Activated CD4-positive, alpha-beta T cell treated with anti-CD3 and anti-CD28 coated beads, Interleukin-2, amount 50 U/mL, for 1 hour (primary cell): ENCODE measurements at regions not wholly inside any gene's neighbourhood (a gene's known extent, or its start where the extent isn't known, plus 50 kb on each side); places are given as distances from the start of the nearest gene placed in this dataset.

Source experiments
- DNase-seq: peaks from one replicate; pipeline ENCODE4 v3.0.0-alpha.2; 2020

- no peak for DNase-seq
These were observed 1180.6 kb upstream of the AUTS2 start for GRCh38 chr7:68417659-68418058.

- DNase-seq, result no peak
These were observed 1177.7 kb upstream of the AUTS2 start for GRCh38 chr7:68420342-68421192.

GRCh38 chr7:68421712-68422111 lies 1176.6 kb upstream of the AUTS2 start:
- no peak for DNase-seq

DNA sequence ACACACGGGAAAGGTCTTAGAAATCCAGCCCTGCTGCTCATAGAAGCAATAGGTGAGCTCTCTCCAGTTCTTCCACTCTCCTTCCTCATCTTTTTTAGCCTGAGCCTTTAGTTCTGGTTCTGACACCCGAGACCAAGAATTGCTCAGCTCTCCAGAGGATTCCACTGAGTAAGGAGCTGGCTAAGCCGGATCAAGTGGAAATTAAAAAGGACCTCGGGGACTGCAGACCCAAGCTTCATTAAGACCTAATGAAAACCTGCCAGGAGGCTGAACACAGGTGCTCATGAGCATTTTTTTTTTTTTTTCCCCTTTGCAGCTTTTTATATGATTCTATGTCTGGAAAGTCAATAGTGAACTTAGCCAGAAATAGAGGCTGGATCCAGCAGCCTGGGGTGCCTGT lies 1176.0 kb upstream of the AUTS2 start:
- no peak for DNase-seq

- DNase-seq, result no peak
These were observed 1174.9 kb upstream of the AUTS2 start for GRCh38 chr7:68423356-68423755.

DNA sequence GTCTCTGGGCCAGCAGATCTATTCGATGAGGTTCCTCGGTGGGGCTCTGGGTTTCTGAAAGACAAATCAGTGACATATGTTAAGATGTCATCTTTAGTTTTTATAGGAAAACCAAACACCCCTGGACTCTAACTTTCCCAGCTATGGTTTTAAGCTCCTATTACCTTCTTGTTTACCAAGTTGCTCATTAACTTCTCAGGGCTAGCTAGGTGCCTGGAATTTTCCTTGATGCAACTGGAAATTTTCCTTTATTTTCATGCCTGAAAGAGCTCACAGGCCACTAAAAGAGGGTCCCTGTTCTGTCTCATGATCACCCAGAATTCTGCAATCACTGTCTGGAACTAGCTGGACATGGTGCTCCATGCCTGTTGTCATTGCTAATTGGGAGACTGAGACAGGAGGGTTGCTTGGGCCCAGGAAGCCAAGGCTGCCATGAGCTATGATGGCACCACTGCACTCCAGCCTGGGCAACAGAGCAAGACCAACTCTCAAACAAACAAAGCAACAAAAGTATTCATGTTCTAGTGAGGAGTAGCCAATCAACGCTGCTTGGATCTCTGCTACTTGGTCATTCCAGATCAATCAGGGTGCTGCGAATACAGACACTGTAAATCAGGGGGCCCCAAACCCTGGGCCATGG lies 1173.5 kb upstream of the AUTS2 start:
- no peak for DNase-seq

- no peak for DNase-seq
These were observed 1172.9 kb upstream of the AUTS2 start for GRCh38 chr7:68425377-68425776.

GRCh38 chr7:68429411-68430117 lies 1168.7 kb upstream of the AUTS2 start:
- no peak for DNase-seq

DNA sequence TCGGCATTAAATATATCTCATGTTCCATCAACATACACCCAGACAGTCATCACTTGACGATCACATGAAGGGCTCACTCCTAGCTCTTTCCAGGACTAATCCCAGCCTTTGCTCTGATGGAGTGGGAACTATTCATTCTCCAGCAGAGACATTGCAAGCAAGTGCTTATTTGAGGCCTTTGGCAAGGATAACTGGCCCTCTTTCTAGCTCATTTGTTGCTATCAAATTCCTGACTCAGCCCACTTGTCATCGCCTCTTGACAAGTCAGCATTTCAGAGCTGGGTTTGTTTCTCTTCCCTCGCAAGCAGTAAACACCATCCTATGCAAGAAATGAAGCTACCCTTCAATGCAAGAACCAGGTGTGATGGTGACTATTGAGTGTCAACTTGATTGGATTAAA lies 1165.7 kb upstream of the AUTS2 start:
- DNase-seq, result no peak

DNA sequence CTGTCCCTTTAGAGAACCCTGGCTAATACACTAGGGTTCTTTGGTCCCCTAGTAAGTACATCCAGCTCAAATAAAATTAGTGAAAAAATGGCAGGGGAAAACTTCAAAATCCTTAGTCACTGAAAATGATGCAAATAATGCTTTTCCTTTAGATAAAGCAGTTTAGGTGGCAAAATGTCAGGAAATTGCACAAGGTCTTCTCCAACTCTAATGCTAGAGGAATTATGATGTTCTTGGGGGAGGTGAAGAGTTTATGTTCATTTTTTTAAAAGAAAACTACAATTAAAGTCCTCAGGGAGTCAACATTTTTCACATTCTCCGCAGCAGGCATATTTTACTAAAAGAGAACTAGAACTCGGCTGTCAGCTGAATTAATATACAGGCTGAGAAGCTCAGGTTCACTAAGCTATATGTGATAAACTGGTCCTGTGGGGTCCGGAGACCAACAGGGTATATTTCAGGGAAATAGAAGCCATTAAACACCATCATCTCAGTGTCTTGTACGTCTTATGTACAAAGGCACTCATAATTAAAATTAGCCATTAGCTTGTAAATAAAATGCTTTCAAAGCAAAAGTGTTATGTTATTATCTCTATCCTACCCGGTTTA lies 1164.7 kb upstream of the AUTS2 start:
- DNase-seq, result no peak

DNA sequence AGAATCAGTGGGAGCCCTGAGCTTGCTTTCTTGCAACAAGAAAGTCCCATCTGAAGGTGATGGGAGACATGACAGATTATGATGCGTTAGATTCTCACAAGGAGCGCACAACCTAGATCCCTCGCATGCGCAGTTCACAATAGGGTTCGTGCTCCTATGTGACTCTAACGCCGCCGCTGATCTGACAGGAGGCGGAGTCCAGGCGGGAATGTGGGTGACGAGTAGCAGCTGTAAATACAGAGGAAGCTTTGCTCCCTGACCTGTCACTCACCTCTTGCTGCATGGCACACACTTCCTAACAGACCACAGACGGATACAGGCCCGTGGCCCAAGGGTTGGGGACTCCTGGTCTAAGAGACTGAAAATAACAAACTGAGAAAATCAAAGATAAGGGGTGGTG lies 1163.4 kb upstream of the AUTS2 start:
- peak; percentile 1 for DNase-seq

DNA sequence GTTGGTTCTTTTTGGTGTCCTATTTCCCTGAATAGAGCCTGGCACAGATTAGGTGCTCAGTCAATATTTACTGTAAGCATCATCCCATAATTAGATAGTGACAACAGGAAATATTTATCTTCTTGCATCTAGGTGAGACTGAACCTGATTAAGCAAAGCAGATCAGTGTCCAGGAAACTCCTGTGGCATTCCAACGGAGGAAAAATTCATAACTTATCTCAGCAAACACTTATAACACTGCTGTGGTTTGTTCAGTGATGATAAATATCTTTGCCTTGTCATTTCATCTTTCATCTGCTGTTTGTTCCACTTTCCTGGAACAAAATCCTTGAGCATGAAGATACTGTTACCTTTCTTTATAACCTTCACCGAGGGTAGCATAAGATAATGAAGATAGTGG lies 1160.3 kb upstream of the AUTS2 start:
- no peak for DNase-seq

GRCh38 chr7:68438811-68439210 lies 1159.5 kb upstream of the AUTS2 start:
- DNase-seq, result no peak

DNA sequence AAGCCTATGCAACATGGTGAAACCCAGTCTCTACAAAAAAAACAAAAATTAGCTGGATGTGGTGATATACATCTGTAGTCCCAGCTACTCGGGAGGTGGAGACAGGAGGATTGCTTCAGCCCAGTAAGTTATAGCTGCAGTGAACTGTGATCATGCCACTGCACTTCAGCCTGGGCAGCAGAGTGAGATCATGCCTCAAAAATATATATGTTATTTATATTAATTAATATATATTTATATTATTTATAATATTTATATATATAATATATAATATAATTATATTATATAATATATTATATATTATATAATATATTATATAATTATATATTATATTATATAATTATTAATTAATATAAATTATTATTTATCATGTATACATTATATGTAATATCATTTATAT lies 1158.4 kb upstream of the AUTS2 start:
- DNase-seq, result no peak

GRCh38 chr7:68440866-68441265 lies 1157.4 kb upstream of the AUTS2 start:
- DNase-seq, result no peak

DNA sequence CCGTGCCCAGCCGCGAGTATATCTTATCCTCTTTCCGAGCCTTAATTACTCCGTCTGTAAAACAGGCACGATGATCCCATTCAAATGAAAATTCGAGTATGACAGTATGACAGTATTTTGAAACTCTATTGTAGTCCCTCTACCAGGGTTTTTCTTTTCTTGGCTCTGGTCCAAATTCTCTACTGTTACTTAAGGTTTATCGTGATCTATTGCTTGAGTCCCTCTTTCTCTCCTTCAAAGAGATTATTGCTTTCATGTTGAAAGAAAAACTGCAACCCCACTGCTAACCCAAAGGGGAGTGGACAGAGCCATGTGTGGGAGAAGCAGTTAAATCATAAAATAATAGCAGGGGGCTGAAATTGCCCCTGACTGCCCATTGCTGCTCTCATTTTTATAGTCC lies 1156.6 kb upstream of the AUTS2 start:
- no peak for DNase-seq

DNA sequence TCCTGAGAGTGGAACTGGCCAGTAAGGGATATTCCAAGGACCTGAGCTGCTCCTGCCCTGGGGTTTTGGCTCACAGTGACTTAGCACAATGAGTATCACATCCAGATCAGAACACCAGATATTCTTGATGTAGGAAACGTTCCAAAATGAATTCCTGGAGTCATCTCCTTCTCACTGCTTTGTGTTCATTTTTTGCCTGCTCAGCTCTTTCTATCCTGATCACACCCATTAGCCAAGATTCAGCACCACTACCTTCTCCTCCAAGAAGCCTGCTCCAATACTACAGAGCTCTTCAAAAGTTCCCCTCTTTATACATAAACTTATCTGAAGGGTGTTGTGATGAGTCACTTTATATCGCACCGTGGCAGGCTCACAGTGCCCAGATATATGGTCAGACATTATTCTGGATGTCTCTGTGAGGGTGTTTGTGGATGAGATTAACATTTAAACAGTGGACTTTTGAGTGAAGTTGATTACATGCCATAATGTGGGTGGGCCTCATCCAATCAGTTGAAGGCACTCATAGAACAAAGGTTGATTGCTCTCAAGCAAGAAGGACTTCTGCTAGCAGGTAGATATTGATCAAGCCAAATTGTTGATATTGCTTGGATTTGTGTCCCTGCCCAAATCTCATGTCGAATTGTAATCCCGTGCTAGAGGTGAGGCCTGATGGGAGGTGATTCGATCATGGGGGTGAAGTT lies 1155.2 kb upstream of the AUTS2 start:
- no peak for DNase-seq

GRCh38 chr7:68444042-68444441 lies 1154.2 kb upstream of the AUTS2 start:
- no peak for DNase-seq

- no peak for DNase-seq
These were observed 1153.3 kb upstream of the AUTS2 start for GRCh38 chr7:68444956-68445355.

- DNase-seq, result no peak
These were observed 1152.1 kb upstream of the AUTS2 start for GRCh38 chr7:68446183-68446582.

GRCh38 chr7:68449099-68449498 lies 1149.2 kb upstream of the AUTS2 start:
- DNase-seq, result no peak

DNA sequence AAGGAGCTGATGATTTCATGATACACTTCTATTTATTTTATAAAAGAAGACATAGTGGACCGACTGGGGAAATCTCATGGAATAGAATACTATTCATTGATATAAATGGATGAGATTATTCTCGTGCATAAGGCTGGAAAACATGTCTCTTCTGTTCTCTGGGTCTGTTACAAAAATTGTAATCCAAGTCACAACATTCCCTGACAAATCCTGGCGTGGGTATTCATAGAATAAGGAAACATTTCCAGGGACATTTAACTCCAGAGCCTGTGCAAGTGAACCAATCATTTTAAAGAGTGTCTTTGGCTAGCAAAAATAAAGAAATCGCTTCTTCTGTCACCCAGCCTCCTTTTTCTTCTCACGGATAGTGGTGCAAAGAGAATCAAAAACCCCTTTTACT lies 1148.5 kb upstream of the AUTS2 start:
- DNase-seq, result no peak

DNA sequence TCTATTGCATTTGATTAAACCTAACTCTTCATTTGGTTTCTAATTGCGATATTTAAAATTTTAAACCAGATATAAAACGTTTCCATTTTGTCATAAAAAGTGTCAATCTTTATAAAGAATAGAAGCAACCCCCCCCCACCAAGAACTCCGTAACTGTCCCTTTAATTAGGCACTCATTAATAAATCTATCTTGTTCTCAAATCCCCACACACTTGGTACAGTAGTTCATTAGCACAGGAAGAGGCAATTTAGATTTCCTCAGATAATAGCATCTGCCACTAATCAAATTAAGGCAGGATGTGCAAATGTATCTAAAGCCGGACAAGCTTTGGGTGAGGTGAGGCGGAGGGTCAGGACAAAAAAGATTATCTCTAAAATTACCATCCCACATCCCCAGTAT lies 1143.3 kb upstream of the AUTS2 start:
- no peak for DNase-seq
